GM18858 (cell line): ENCODE measurements at regions not wholly inside any gene's neighbourhood (a gene's known extent, or its start where the extent isn't known, plus 50 kb on each side); places are given as distances from the start of the nearest gene placed in this dataset.
"Not testable (repeated sequence)": the region's sequence is repeated elsewhere in the genome, so short reads cannot be mapped to it uniquely, and the experiment has no call there.

ENCODE experiments used
- ATAC-seq: cut with Tn5 transposase; IDR thresholded peaks from one replicate; pipeline ENCODE4 v1.9.1; 2021; ENCODE audit not compliant: unreplicated experiment

GRCh38 chr2:111385226-111385957, 264.7 kb downstream of the BCL2L11 start:
- not testable (repeated sequence) for ATAC-seq

DNA sequence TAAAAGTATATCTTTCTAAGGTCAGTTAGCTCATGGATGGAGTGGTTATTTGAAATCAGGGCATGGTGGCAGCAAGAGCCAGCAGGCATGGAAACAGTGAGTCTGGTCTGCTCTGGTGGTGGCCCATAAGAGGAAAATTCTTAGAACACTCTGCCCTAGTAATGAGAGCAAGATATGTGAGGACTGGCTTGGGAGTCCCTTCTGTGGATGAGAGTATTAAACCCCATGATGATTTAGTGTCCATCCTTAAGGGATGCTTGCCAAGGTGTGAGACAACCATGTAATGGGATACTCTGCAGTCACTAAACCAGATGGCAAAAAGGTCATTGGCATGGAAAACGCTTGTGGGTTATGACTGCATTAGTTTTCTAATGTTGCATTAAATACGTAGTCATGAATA, 269.9 kb downstream of the BCL2L11 start:
- ATAC-seq: not testable (repeated sequence)

DNA sequence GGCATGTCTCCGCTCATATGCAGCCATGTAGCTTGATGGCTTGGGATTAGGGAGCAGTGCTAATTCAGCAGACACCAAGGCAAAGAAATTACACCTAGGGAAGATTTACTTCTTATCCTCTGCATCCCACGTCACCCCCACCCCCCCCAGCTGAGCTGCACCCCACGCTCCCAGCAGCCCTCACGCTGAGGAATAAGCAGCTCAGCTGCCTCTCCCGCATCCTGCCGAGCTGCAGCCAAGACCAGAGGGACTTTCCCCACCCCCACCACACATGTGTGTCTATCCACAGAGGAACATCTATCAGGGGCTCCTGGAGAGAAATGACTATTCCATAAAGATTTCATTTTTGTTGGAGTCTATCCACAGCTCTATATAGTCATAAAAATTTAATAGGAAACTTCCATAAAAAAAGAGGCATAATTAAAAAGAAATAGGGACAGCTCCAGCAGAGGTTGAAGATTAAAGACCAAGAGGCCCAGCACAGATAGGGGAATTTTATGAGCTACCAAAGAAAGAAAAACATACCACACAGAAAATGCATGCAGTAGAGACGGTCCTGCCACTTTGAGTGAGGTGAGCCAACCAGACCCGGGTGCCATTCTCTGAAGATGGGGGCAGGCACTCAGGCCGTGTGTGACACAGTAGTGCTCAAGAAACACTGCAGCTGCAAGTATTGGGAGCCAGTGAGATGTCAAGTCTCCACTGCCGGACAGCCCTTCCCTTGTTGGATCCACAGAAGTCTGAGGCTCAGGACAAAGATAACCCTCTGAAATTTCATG, 274.8 kb downstream of the BCL2L11 start:
- not testable (repeated sequence) for ATAC-seq

- not testable (repeated sequence) for ATAC-seq
Measured at GRCh38 chr2:111400598-111401253, 280.0 kb downstream of the BCL2L11 start.

DNA sequence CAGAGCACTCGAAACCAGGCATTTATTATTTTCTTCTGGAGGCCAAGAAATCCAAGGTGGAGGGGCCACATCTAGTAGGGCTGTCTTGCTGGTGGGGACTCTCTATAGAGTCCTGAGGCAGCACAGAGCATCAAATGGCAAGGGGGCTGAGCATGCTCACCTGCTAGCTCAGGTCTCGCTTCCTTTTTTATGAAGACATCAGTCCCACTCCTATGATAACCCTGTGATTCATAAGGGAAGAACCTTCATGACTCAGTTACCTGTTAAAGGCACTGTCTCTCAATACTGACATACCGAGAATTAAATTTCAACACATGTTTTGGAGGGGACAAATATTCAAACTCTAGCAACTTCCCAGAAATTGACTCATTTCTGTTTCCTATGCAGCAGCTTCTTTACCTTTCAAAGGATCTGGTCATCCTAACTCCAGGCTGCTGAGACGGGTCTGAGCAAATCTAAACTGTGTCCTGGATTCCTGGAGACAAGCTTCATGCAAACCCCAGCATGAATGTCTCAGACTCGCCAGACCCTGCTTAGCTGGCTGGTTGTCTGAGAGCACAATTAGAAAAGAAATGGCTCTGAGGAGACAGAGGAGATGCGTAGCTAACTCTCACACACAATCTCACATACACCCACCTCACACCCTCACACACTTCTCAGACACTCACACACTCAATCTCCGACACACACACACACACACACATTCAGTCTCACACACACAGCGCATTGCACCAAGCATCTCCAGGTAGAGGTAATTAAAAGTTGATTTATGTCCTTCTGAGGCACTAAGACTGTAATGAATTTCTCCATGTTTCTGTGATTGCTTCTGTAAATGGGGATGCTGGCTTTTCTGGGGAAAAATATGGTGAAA, 280.8 kb downstream of the BCL2L11 start:
- not testable (repeated sequence) for ATAC-seq

DNA sequence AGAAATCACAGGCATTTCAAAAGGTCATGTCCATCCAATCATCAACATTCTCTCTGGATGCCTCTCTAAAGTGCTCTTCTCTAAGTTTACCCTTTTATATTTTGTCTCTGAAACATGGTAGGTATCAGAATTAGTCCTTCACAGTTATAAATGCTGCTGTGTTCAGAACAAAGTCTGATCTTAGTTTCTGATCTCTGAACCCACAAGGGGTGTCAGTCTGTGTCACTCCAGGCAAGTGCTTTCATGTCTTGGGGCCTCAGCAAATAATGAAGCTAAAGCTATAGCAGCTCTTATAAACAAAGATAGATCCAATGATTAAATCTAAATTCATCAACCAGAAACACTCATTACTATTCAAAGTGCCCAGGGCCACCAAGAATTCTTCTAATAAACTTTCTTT, 281.7 kb downstream of the BCL2L11 start:
- ATAC-seq: not testable (repeated sequence)

GRCh38 chr2:111403287-111403686, 282.6 kb downstream of the BCL2L11 start:
- not testable (repeated sequence) for ATAC-seq

GRCh38 chr2:111406616-111407015, 285.9 kb downstream of the BCL2L11 start:
- ATAC-seq: not testable (repeated sequence)

- not testable (repeated sequence) for ATAC-seq
Measured at GRCh38 chr2:111407632-111408194, 287.0 kb downstream of the BCL2L11 start.

DNA sequence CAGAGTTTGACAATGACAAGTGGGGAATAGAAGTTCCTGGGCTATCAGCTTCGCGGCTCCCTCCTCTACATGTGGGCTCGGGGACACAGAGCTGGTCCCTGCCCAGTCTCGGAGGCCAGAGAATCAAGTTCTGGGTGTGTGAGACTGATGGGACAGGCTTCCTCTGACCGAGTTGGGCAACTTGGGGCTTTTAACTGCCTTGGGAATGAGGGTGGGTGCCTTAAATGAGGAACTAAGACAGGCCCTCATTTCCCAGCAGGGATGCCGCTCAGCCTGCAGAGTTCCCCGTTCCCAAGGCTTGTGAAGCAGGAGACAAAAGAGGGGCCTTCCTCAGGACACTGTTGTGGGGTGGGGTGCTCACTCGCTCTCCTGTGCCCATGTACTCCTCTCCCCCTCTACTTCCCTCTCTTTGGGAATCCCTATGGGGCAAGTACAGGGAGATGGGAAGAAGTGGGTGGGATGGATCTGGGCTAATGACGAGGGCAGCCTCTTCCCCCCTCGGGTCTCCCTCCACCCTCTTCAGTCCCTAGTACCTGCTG, 290.2 kb downstream of the BCL2L11 start:
- ATAC-seq: not testable (repeated sequence)

DNA sequence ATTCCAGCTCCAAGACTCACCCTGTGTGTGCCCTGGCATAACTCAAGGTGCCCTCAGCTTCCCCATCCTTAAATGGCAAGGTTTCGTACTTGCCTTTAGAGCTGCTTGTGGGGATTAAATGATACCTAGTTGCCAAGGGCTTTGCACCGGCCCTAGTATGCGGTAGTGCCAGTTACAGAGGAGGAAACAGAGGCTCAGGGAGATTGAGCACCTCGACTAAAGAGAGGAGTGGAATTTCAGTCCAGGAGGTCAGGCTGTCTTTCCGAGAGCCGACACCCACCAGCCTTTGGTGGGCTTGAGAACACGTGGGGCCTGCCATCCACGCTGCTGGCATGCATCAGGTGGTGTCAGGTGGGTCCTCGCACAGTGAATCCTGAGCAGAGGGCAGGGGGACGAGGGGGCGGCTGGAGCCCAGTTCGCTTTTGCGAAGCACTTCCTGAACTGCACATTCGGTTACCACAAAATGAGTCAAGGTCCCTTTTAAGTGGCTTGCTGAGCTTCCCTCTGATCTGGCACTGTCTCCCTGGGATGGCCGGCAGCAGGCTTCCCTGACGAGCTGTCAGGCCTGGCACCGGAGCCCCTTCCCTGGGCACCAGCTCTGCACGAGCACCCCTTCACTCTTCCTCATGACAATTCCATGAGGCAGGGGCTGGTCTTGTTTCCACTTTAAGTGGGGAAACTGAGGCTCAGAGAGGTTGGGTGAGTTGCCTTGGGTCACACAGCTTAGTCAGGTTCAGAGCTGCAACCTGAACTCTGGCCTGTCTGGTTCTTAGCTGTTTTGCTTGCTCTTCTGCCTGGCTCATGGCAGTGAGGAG, 291.4 kb downstream of the BCL2L11 start:
- not testable (repeated sequence) for ATAC-seq

GRCh38 chr2:111412841-111413650, 292.3 kb downstream of the BCL2L11 start:
- not testable (repeated sequence) for ATAC-seq

GRCh38 chr2:111413950-111414349, 293.2 kb downstream of the BCL2L11 start:
- ATAC-seq: not testable (repeated sequence)

DNA sequence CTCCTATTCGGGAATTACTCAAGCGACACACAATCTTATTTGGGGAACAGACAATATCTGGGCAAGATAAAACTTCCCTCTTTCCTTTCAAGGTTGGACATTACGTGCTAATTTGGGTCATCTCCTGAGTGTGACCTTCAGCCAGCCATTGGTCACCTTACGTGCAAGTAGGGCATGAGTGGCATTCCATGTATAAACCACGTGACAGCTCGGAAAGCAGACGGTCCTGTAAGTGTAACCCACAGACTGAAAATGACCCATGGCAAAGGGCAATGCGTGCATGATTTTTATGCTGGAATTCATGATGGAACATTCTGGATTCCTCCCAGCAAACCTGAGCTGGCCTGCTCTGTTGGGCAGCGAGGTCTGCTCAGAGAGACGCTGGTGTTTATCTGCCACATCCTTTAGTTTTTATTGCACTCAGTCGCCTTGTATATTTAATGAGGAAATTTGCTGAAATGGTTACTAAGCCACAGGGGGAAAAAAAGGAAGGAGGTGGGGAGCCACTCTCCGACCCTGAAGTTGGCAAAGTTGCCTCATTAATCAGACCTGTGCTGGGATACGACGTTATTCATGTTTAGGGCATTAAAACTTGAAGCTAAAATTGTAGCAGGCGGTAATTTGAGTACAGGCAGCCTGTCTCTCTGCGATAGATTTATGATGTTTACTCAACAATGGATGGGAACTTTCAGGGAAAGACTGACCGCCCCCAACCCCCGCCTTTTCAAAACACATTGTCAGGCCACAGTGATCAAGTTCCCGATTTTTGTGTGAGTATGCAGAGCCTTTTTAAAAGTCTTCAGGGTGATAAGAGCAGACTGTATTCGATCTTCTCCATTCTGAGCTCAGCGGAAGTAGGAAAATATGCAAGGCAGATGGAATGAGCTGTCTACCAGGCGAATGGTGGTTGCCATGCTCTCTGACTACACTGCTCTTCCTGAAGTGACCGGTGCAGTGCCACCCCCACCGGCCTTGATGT, 295.3 kb downstream of the BCL2L11 start:
- ATAC-seq: not testable (repeated sequence)

DNA sequence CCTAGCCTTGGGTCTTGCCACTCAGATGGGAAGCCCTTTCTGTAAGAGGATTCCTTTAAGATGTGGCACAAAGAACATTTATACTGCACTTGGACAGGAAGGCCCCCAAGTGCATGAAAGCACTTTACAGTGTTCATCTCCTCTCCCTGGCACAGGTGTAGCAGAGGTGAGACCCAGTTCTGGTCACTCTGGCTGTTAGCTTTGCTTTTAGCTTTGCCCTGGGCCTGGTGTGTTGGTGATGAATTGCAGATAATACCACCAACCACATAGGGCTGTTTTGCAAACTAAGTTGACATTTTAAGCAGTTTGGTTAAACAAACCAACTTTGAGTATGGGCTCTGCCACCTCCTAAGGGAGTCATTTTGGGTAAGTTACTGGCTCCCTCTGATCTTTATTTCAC, 296.3 kb downstream of the BCL2L11 start:
- ATAC-seq: not testable (repeated sequence)

DNA sequence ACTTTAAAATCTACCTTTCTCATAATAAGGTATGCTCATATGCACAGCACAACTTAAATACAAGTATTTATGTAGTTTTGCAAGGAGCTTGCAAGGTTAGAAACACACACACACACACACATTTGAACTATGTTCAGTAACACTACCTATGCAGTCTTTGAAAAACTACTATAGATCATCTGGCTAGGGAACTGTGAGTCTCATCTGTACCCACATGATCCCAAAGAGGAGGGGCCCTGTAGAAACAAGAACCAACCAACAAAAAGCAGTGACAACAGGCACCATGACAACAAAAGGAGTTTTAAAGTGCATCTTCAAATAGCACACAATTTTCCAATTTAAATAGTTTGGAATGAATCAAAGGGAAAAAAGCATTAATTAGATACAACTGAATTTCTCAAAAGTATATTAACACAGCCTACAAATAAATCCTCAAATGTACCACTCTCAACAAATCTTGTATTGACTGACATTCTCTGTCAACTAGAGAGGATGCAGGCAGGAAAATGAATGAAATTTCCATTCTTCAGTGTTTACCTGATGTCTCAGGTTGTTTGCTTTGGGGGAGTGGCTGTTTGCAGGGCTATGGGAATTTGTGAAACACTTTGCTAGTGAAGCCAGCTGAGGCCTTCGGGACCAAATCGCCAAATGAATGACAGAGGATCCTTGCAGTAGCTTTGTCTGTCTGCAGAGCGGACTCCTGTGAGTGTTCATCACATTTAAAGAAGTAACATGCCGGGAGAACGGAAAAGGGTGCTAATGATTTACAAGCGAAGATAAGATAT, 297.6 kb downstream of the BCL2L11 start:
- ATAC-seq: not testable (repeated sequence)
